ENCODE measurements at regions not wholly inside any gene's neighbourhood (a gene's known extent, or its start where the extent isn't known, plus 50 kb on each side); places are given as distances from the start of the nearest gene placed in this dataset.
A peak's percentile ranks its signal among the peaks of the same experiment; 100 is the strongest.

DNA sequence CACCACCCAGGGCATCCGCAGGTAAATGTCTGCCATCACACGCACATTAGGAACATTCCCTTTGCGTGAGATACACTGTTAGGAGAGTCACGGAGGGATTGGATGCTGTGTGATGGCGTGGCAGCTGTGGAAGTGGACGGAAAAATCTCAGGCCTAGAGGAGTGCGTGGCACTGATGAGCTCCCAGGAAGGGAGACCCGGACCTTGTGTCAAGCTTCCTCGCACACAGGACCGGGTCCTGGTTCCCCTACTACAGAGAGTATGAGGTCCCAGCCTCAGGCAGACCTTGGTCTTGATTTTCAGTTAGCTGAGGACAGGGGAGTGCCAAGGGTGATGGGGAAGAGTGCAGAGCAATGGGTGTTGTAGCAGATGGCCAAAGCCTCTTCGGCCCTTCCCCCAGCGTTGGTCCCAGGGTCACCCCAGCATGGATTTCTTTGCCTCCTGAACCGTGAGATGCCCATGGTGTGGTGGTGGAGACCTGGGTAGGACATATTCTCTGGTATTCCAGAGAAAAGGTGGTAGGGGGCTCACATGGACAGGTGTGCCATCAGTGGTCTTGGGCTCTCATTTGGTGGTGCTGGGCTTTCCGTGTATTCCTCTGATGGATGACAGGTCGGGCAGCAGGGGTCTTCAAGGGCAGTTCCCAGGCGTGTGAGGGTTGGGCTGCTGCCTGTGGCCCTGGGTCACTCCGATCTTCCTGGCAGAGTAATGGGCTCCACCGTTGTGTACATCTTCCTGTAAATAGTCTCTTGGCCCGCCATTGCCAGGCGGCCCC, 105.1 kb downstream of the SNRPN start:
- peaks cover 100% of the 10 kb centered on the region for H3K9me3 ChIP-seq (ENCODE audit: insufficient read depth, low read depth, low read length)
- H3K27me3 Mint-ChIP-seq (ENCODE audit: low read depth, unreplicated experiment): no peaks in the 10 kb centered on the region
- FAIRE-seq: no peak
- no peaks in the 10 kb centered on the region for H3K27me3 ChIP-seq (ENCODE audit: insufficient read depth, low read length)
- no peaks in the 10 kb centered on the region for H3K79me2 ChIP-seq (ENCODE audit: insufficient read depth, low read length)
- no peak overlapping the region for H3K4me2 ChIP-seq (ENCODE audit: low read length)
- H3K9ac ChIP-seq (ENCODE audit: low read length): no peak overlapping the region
- H4K20me1 ChIP-seq (ENCODE audit: insufficient read depth, low read length): peaks cover 7% of the 10 kb centered on the region
- H3K4me3 Mint-ChIP-seq (ENCODE audit: unreplicated experiment): no peak overlapping the region
- no peak overlapping the region for H3K27ac ChIP-seq (ENCODE audit: low read depth, low read length)
- H3K4me1 Mint-ChIP-seq (ENCODE audit: low read depth, unreplicated experiment): no peaks in the 10 kb centered on the region
- H3K36me3 Mint-ChIP-seq (ENCODE audit: low read depth, unreplicated experiment): peaks cover 98% of the 10 kb centered on the region
- no peak for DNase-seq (ENCODE audit: low read depth)
- H3K27ac Mint-ChIP-seq (ENCODE audit: unreplicated experiment): no peak overlapping the region
- H3K4me3 ChIP-seq (ENCODE audit: insufficient read depth, low read depth, low read length): no peak overlapping the region
- peaks cover 95% of the 10 kb centered on the region for H3K9me3 Mint-ChIP-seq (ENCODE audit: unreplicated experiment)
- peaks cover 37% of the 10 kb centered on the region for H3K36me3 ChIP-seq (ENCODE audit: insufficient read depth, low read length)
- TF ChIP-seq, protein P1, sequence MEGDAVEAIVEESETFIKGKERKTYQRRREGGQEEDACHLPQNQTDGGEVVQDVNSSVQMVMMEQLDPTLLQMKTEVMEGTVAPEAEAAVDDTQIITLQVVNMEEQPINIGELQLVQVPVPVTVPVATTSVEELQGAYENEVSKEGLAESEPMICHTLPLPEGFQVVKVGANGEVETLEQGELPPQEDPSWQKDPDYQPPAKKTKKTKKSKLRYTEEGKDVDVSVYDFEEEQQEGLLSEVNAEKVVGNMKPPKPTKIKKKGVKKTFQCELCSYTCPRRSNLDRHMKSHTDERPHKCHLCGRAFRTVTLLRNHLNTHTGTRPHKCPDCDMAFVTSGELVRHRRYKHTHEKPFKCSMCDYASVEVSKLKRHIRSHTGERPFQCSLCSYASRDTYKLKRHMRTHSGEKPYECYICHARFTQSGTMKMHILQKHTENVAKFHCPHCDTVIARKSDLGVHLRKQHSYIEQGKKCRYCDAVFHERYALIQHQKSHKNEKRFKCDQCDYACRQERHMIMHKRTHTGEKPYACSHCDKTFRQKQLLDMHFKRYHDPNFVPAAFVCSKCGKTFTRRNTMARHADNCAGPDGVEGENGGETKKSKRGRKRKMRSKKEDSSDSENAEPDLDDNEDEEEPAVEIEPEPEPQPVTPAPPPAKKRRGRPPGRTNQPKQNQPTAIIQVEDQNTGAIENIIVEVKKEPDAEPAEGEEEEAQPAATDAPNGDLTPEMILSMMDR (IDR thresholded peaks at IDR 0.05; ENCODE audit: insufficient read depth, low read depth, low read length): no peak
- TF ChIP-seq EZH2 (IDR thresholded peaks at IDR 0.05; ENCODE audit: insufficient read depth, low read length): no peak
- H2AFZ ChIP-seq (ENCODE audit: low read depth, low read length): no peak overlapping the region
- H3K4me1 ChIP-seq (ENCODE audit: insufficient read depth, low read length): no peaks in the 10 kb centered on the region

DNA sequence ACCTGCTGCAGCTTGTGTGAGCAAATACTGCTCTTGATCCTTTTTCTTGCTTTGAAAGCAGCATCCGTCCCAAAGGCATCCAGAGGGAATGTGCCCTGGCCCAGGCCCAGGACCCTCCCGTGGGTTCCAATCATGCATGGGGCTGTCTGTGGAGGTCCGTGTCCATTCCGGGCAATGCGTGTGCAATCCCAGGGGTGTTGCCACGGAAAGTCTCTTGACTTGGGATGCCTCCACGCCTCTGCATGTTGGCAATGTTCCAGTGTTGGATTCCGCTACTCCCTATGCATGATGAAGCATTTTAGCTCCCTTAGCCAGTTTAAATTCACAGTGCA, 105.7 kb downstream of the SNRPN start:
- DNase-seq (ENCODE audit: low read depth) (no peak), FAIRE-seq (no peak)
- Histone ChIP-seq H3K27me3 (ENCODE audit: insufficient read depth, low read length) (no peaks in the 10 kb centered on the region), H3K4me1 (ENCODE audit: insufficient read depth, low read length) (no peaks in the 10 kb centered on the region), H3K27ac (ENCODE audit: low read depth, low read length) (no peak overlapping the region), H3K4me3 (ENCODE audit: insufficient read depth, low read depth, low read length) (no peak overlapping the region), H3K9ac (ENCODE audit: low read length) (no peak overlapping the region), H3K79me2 (ENCODE audit: insufficient read depth, low read length) (no peaks in the 10 kb centered on the region), H2AFZ (ENCODE audit: low read depth, low read length) (no peak overlapping the region), H4K20me1 (ENCODE audit: insufficient read depth, low read length) (peaks cover 7% of the 10 kb centered on the region), H3K9me3 (ENCODE audit: insufficient read depth, low read depth, low read length) (peaks cover 100% of the 10 kb centered on the region), H3K4me2 (ENCODE audit: low read length) (no peak overlapping the region), H3K36me3 (ENCODE audit: insufficient read depth, low read length) (peaks cover 34% of the 10 kb centered on the region)
- Mint-ChIP-seq H3K4me3 (ENCODE audit: unreplicated experiment) (no peak overlapping the region), H3K4me1 (ENCODE audit: low read depth, unreplicated experiment) (no peaks in the 10 kb centered on the region), H3K27ac (ENCODE audit: unreplicated experiment) (no peak overlapping the region), H3K27me3 (ENCODE audit: low read depth, unreplicated experiment) (no peaks in the 10 kb centered on the region), H3K9me3 (ENCODE audit: unreplicated experiment) (peaks cover 95% of the 10 kb centered on the region), H3K36me3 (ENCODE audit: low read depth, unreplicated experiment) (peaks cover 98% of the 10 kb centered on the region)
- no peak for TF ChIP-seq EZH2 (IDR thresholded peaks at IDR 0.05; ENCODE audit: insufficient read depth, low read length)
- TF ChIP-seq, protein P1 (IDR thresholded peaks at IDR 0.05; ENCODE audit: insufficient read depth, low read depth, low read length): no peak

DNA sequence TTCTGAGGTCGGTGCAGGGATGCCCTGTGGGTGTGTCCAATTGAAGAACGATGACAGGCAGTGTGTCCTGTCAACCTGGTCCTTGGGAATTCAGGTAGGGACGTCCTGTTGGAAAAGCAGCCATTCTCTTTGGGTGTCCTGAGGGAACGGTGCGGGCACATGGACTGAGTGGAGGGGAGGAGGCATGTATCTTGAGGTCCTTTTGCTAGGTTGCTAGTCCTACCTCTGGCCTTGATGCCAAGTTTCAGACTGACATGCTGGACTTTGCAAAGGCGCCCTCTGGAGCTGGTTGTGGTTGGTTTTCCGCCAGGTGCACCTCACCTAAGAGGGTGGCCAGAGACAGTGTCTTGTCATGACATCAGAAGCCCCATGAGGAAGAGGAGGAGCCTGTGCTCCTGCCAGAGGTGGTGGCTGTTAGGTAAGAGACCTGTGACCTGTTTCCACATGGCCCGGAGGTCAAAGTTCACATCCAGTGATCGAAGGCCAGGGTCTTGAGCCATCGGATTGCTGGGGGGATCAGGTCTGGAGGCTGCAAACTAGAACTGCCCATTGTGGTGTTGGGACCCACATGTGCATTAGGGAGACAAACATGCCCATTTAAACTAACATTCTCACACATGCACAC, 106.3 kb downstream of the SNRPN start:
- Mint-ChIP-seq H3K36me3 (ENCODE audit: low read depth, unreplicated experiment) (peaks cover 98% of the 10 kb centered on the region), H3K4me3 (ENCODE audit: unreplicated experiment) (no peak overlapping the region), H3K27me3 (ENCODE audit: low read depth, unreplicated experiment) (no peaks in the 10 kb centered on the region), H3K9me3 (ENCODE audit: unreplicated experiment) (peaks cover 95% of the 10 kb centered on the region), H3K27ac (ENCODE audit: unreplicated experiment) (no peak overlapping the region), H3K4me1 (ENCODE audit: low read depth, unreplicated experiment) (no peaks in the 10 kb centered on the region)
- no peaks in the 10 kb centered on the region for H3K27me3 ChIP-seq (ENCODE audit: insufficient read depth, low read length)
- no peak overlapping the region for H2AFZ ChIP-seq (ENCODE audit: low read depth, low read length)
- H3K4me1 ChIP-seq (ENCODE audit: insufficient read depth, low read length): no peaks in the 10 kb centered on the region
- DNase-seq (ENCODE audit: low read depth) (no peak), FAIRE-seq (no peak)
- no peaks in the 10 kb centered on the region for H3K79me2 ChIP-seq (ENCODE audit: insufficient read depth, low read length)
- no peak overlapping the region for H3K27ac ChIP-seq (ENCODE audit: low read depth, low read length)
- H3K36me3 ChIP-seq (ENCODE audit: insufficient read depth, low read length): peaks cover 34% of the 10 kb centered on the region
- TF ChIP-seq, protein P1 (IDR thresholded peaks at IDR 0.05; ENCODE audit: insufficient read depth, low read depth, low read length): no peak
- no peak for TF ChIP-seq EZH2 (IDR thresholded peaks at IDR 0.05; ENCODE audit: insufficient read depth, low read length)
- H3K9ac ChIP-seq (ENCODE audit: low read length): no peak overlapping the region
- H3K4me2 ChIP-seq (ENCODE audit: low read length): no peak overlapping the region
- H3K9me3 ChIP-seq (ENCODE audit: insufficient read depth, low read depth, low read length): peaks cover 100% of the 10 kb centered on the region
- peak overlapping the region; percentile 33 for H3K4me3 ChIP-seq (ENCODE audit: insufficient read depth, low read depth, low read length)
- peaks cover 7% of the 10 kb centered on the region for H4K20me1 ChIP-seq (ENCODE audit: insufficient read depth, low read length)

Measured in astrocyte (in vitro differentiated cells and primary cell).